RCC 7860 (cell line): ENCODE measurements at regions not wholly inside any gene's neighbourhood (a gene's known extent, or its start where the extent isn't known, plus 50 kb on each side); places are given as distances from the start of the nearest gene placed in this dataset.
"Not testable (repeated sequence)": the region's sequence is repeated elsewhere in the genome, so short reads cannot be mapped to it uniquely, and the experiment has no call there.

Source experiments
- DNase-seq: peaks from one replicate; pipeline ENCODE4 v3.0.0-alpha.2; 2015; ENCODE audit warnings: low spot score
- FAIRE-seq: peaks from 2 replicates; lab custom pipeline; 2012; peaks lifted over from hg19 to GRCh38; lab: Jason Lieb, UNC

- no peak for DNase-seq
- no peak for FAIRE-seq
These were observed 84.5 kb upstream of the MANSC4 start for GRCh38 chr12:27864521-27864920.

- FAIRE-seq, result no peak
- DNase-seq, result no peak
These were observed 83.8 kb upstream of the MANSC4 start for GRCh38 chr12:27863839-27864238.

GRCh38 chr12:27861428-27862167, 81.6 kb upstream of the MANSC4 start:
- no peak for FAIRE-seq

GRCh38 chr12:27859648-27860047, 79.6 kb upstream of the MANSC4 start:
- DNase-seq (no peak), FAIRE-seq (no peak)

More at GRCh38 chr12:27861428-27862167, 81.6 kb upstream of the MANSC4 start:
- DNase-seq, result no peak

GRCh38 chr12:27857006-27857405, 77.0 kb upstream of the MANSC4 start:
- not testable (repeated sequence) for DNase-seq, FAIRE-seq

- DNase-seq (no peak), FAIRE-seq (no peak)
These were observed 72.7 kb upstream of the MANSC4 start for GRCh38 chr12:27852742-27853141.
